H1 (cell line): ENCODE measurements at regions not wholly inside any gene's neighbourhood (a gene's known extent, or its start where the extent isn't known, plus 50 kb on each side); places are given as distances from the start of the nearest gene placed in this dataset.

Source experiments
- BACH1 ChIP-seq: IDR thresholded peaks from 2 replicates; pipeline ENCODE4 v1.6.1; 2012; ENCODE audit warnings: low read length, improper control_type of control experiment
- POLR2A ChIP-seq, 2 experiments: IDR thresholded peaks; 1 replicate in 1 of 2; 2 replicates in 1 of 2; pipeline ENCODE4 v1.6.1; 2011; ENCODE audit warnings: low read depth in 2 of 2, low read length in 2 of 2, mild to moderate bottlenecking in 2 of 2; ENCODE audit errors: control extremely low read depth in 1 of 2
- SP1 ChIP-seq: IDR thresholded peaks from 2 replicates; pipeline ENCODE4 v1.6.1; 2011; ENCODE audit warnings: low read depth, low read length
- ZNF274 ChIP-seq: IDR thresholded peaks from 2 replicates; pipeline ENCODE4 v1.7.0; 2012; ENCODE audit warnings: low read length, borderline replicate concordance; ENCODE audit errors: extremely low read depth
- TF ChIP-seq, protein P1 (sequence below): IDR thresholded peaks from 2 replicates; pipeline ENCODE4 v1.6.1; 2011; ENCODE audit warnings: low read length, improper control_type of control experiment

DNA sequence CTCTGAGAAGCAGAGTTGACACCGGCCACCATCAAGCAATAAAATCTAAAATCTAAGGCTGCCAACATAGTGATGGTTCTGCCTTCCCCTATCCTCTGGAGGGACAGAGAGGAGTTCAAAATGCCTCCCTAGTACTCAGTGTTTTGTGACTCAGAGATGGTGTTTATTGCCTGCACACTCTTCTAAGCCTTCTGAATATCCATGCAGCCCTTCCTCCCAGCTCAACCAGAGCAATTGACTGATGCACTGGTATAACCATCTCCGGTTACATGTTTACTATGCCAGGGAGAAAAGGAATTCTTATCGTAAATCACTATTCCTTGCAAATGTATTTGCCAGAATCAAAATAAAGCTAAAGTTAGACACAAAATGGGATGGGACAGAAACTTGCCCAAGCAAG lies 132.9 kb upstream of the RAB4A start (continued):
- no peak for TF ChIP-seq ZNF274
- no peak for TF ChIP-seq BACH1
- TF ChIP-seq, protein P1, sequence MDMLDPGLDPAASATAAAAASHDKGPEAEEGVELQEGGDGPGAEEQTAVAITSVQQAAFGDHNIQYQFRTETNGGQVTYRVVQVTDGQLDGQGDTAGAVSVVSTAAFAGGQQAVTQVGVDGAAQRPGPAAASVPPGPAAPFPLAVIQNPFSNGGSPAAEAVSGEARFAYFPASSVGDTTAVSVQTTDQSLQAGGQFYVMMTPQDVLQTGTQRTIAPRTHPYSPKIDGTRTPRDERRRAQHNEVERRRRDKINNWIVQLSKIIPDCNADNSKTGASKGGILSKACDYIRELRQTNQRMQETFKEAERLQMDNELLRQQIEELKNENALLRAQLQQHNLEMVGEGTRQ, result no peak
- no peak for TF ChIP-seq SP1
- TF ChIP-seq POLR2A (IDR thresholded peaks at IDR 0.05; ENCODE audit: control extremely low read depth in 1 of 2, low read depth in 2 of 2, low read length in 2 of 2), result no peak
- TF ChIP-seq, all 59 proteins: peak for 0
